HG03280 (cell line): ENCODE measurements at regions not wholly inside any gene's neighbourhood (a gene's known extent, or its start where the extent isn't known, plus 50 kb on each side); places are given as distances from the start of the nearest gene placed in this dataset.

ENCODE experiments used
- ATAC-seq: cut with Tn5 transposase; IDR thresholded peaks from one replicate; pipeline ENCODE4 v1.9.1; 2021; ENCODE audit warnings: mild to moderate bottlenecking, moderate library complexity; ENCODE audit not compliant: unreplicated experiment

GRCh38 chr16:80054647-80055046 is 454.1 kb upstream of the MAF start:
- no peak for ATAC-seq

DNA sequence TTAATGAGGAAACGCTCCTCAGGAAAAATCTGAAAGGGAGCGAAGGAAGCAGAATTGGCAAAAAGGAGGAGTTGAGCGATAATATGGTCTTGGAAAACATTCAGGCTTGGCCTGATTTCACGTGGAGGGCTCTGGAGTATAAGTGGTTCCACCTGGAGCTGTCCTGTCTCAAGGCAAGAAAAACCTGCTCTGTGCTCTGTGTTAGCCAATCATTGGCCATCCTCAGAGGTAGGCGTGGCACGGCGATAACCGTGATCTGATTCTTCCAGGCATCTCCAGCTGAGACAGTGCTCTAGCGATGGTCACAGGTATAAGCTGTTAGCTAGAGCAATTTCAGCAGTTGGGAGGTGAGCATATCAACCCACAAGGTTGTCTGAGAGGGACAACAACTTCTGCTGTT is 450.5 kb upstream of the MAF start:
- no peak for ATAC-seq

- no peak for ATAC-seq
Observed at GRCh38 chr16:80048250-80048649, 447.7 kb upstream of the MAF start.

DNA sequence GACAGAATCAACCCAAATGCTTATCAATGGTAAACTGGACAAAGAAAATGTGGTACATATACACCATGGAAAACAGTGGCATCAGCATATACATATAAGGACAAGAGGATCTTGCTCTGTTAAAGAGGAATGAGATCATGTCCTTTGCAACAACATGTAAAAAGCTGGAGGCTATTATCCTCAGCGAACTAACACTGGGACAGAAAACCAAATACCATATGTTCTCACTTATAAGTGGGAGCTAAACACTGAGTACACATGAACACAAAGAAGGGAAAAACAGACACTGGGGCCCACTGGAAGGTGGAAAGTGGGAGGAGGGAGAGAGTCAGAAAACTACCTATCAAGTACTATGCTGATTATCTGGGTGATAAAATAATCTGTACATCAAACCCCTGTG is 447.3 kb upstream of the MAF start:
- no peak for ATAC-seq

DNA sequence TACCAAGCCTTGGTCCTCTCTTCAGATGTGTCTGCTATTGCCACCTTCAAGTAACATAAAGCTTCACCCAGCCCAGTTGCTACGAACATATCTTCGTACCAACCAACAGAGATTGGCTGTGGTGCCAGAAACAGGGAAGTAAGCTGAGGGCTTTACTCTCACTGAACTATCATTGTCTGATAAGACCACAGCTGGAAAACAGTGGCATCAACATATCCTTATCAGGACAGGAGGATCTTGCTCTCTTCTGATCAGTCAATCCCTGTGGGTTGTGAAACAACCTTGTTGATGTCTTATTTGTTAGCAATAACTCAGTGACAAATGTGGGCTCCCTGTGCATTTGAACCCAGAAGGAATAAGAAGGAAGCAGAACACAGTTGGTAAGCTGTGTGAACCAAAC is 446.3 kb upstream of the MAF start:
- ATAC-seq = no peak

DNA sequence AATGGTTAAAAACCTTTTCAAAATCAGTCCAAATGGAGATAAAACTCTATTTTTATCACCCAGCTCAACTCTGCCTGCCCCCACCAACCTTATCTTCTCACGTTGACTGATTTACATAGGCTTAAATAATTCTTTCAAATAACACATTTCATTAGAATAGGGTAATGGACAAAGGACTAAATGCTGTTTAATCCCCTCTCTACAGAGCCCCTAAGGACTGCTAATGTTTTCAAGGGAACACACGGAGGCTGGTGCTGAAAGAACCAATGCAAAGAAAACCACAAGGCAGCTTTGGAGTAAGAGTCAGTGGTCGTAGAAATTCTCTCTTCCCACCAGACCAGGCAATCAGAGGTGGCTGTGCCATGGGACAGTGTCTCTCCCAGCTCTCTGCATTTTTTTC is 445.7 kb upstream of the MAF start:
- no peak for ATAC-seq

DNA sequence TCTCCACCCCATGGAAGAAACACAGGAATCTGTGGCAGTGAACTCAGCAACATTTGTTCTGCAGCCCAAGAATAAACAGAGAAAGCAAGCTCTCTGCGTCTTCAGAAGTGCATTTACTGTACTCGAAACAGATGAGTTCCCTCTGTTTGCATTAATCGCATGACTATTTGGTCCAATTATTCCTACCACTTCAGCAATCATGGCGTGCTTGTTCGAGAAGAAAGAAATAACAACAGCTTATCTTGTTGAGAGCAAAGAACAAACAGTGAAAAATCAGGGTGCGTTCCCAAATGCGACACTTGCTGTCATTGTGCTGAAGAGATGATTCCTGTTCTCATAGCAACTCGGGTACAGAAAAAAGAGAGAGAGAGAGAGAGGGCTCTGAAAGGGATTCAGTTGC is 445.3 kb upstream of the MAF start:
- ATAC-seq = no peak

DNA sequence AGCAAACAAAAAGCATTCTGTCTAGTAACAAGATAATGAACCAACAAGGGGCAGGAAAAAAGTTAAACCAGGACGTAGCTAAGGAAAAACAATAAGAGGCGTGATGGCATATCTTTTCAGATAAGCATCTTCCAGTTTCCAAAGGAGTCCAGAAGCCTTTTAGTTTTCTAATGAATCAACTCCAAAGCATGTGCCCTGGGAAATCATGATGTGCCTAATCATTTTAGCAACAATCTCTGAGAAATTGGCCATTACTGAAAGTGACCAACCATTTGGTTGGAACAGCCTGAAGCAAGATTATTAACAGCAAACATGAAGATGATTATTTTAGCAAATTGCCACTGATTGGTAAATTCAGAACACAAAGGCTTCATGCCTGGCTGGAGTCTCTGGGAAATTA is 440.9 kb upstream of the MAF start:
- no peak for ATAC-seq

GRCh38 chr16:80040814-80041213 is 440.3 kb upstream of the MAF start:
- ATAC-seq = no peak

- no peak for ATAC-seq
Observed at GRCh38 chr16:80040413-80040812, 439.9 kb upstream of the MAF start.

- ATAC-seq = no peak
Observed at GRCh38 chr16:80039777-80040176, 439.2 kb upstream of the MAF start.

DNA sequence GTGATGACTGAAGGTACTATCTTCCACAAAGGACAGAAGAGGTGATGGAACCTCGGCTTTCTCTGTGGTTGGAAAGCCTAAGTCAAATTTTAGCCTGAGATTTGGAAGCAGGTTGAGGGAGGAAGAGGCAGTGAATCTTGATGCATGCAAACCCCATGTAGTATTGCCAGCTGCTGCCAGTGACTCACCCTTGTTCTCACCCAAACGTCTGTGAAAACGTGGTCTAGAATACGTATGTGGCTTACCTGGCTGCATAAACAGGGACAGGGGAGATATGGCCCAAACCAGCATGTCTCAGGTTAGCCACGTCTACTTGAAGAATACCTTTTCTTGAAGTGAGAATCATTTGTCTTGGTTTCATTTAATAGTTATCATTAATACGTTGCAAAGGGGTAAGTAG is 438.0 kb upstream of the MAF start:
- no peak for ATAC-seq

DNA sequence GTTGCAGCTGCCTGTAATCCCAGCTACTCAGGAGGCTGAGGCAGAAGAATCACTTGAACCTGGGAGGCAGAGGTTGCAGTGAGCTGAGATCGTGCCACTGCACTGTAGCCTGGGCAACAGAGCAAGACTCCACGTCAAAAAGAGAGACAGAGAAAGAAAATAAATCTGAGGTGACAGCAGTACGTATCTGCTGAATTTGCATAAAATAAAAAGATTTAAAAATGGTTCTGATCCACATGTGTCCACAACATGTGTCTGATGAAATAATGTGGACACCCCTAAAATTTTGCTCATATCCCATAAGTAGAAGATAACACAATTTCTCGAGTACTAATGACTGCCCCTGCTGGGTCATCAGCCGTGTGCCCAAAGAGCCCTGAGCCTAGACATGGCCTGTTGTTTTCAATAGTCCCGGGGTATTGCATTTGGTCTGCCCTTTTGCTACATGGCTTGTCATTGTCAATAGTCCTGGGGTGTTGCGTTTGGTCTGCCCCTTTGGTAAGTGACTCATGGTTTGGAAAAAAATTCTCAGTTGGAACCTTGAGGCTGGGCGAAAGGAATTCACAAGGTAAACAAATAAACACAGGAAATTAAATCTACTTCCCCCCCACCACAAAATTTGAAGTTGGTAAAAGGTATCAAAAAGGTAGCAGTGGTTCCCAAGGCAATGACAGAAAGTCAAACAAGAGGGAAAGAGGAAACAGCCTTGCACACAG is 434.6 kb upstream of the MAF start:
- no peak for ATAC-seq

- ATAC-seq = no peak
Observed at GRCh38 chr16:80034469-80034826, 433.9 kb upstream of the MAF start.

GRCh38 chr16:80033783-80034468 is 433.4 kb upstream of the MAF start:
- ATAC-seq = no peak

DNA sequence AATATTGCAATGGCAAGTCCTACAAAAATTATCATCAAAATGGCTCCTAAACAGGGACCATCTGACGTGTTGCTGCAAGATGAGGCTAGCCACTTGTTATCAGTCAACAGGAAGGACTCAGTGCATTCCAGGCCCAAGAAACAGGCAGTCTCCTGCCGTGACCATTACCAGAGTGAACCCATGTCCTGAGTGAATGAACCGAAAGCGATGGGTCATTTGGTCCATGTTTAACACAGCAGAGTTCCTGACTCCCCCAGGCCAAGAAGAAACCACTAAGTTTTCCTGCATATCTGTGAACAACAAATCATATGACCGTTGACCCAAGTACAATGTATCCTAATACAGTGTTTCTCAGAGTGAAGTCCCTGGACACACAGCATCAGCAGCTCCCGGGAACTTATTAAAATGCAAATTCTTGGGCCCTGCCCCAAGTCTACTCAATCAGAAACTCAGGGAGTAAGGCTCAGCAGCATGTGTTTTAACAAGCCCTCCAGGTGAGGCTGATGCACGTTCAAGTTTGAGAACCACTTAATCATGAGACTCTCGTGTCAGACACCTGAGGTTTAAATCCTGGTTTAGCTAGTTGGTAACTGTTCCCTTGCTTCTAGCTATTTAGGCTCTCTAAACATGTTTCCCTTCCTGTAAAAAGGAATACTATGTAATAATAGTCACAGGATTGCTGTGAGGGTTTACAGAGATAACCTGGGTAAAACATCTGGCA is 429.4 kb upstream of the MAF start:
- ATAC-seq = no peak

DNA sequence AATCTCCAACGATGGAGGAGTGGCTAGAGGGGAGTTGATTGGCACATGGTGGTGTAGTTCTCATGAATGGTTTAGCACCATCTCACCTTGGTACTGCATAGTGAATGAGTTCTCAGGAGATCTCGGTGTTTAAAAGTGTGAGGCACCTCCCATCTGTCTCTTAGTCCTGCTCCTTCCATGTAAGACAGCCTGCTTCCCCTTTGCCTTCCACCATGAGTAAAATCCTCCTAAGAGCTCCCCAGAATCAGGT is 428.8 kb upstream of the MAF start:
- no peak for ATAC-seq

GRCh38 chr16:80028581-80029380 is 428.2 kb upstream of the MAF start:
- no peak for ATAC-seq

DNA sequence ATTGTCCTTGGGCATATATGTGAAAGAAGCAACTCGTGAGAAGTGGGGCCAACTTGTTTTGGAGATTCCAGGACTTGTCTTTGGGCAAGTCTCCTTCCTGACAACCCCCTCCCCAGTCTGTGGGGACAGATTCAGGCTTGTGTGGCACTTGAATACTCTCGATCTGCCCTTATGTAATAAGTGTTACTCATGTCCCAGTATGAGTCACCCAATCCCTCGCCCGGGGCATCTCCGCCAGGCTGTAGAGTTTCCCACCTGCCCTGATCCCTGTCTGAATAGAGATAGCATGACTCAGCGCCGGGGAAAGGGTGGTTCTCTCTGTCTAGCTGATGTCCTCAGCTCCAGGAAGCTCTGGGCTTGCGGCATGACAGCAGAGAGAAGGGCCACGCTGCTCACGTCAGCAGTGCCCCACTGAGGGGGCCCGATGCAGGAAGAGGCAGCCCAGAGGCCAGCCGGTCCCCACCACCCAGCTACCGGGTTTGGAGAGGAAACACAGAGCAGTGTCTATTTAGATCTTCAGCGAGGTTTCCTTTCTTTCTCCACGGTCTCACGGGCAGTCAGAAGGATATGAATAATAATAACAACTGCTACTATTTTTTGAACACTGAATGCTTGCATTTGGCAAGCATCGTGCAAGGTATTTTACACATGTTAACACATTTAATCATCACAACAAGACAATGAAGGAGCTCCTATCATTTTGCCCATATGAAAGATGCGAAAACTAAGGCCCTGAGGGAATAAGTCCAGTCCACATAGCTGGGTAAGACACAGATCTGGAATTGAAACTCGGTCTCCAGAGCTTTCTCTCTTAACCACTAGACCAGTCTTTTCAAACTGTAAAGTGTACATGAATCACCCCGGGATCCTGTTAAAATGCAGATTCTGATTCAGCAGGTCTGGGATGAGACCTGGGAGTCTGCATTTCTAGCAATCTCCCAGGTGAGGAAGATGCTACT is 426.7 kb upstream of the MAF start:
- peak; percentile 69 for ATAC-seq

DNA sequence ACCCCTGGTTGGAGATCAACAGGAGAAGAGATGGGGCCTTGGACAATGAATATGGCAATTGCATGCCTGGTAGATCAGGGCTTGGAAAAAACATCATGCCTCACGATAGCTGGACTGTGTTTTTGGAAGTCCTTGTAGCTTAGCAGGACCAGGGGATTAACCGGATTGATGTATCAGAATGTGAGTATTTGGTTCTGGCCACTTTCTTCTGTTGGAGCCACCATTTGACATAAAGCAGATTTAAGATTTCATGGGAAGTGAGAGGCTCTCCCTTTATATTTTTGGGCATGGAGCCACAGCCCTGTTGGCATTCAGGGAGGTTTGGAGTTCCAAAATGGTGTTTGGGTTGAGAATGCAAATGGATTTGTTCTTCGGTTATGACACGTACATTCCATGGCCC is 424.7 kb upstream of the MAF start:
- ATAC-seq = no peak

DNA sequence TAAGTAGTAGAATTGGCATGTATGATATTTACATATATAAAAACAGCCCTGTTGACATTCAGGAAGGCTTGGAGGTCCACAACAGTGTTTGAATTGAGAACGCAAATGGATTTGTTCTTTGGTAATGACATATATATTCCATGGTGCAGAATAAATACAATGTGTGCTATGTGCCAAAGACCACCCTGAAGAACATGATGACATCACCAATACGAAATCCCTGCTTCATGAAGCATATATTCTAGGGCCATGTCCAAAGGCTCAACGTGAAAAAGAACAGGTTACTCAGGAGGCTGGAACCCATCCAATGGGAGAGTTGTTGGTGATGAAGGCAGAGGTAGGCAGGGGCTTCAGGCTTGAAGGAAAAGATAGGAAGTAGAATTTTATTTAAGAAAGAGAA is 423.9 kb upstream of the MAF start:
- no peak for ATAC-seq
